IPS-NIHi7 (cell line): ENCODE measurements at regions not wholly inside any gene's neighbourhood (a gene's known extent, or its start where the extent isn't known, plus 50 kb on each side); places are given as distances from the start of the nearest gene placed in this dataset.
A peak's percentile ranks its signal among the peaks of the same experiment; 100 is the strongest.

Experiments used
- DNase-seq: peaks from one replicate; pipeline ENCODE4 v3.0.0; 2012; ENCODE audit warnings: mixed read lengths; ENCODE audit errors: extremely low spot score

DNA sequence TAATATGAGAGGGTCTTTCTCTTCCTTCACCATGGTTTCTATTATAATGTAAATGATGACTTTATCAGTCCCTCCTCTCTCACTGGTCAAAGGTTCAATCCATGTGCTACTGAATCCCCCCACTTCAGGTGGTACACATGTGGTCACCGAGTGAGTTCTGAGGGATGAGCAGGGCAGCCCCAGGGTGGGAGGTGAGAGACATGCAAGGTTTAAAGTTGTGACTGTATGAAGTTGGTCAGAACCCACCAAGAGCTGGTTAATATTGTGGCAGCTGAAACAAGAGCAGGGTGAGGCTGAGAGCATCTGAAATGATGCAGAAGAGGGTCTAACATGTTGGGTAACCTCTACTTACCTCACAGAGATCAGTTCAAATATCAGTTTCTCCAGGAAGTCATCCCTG, 444.7 kb upstream of the FBXO33 start:
- no peak for DNase-seq

DNA sequence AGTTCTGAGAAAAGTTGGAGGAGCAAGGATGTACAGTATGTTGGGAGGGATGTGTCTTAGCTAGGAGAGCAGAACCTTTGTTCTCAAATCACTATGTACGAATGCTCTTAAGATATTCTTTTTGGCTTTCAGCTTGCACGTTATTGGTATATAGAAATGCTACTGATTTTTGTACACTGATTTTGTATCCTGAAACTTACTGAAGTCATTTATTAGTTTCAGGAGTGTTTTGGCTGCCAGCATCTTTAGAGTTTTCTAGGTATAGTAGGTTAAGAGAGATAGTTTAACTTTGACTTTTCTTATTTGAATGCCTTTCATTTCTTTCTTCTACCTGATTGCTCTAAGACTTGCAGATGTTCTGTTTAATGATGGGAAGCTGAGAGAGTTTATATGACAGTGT, 442.8 kb upstream of the FBXO33 start:
- DNase-seq, result no peak

DNA sequence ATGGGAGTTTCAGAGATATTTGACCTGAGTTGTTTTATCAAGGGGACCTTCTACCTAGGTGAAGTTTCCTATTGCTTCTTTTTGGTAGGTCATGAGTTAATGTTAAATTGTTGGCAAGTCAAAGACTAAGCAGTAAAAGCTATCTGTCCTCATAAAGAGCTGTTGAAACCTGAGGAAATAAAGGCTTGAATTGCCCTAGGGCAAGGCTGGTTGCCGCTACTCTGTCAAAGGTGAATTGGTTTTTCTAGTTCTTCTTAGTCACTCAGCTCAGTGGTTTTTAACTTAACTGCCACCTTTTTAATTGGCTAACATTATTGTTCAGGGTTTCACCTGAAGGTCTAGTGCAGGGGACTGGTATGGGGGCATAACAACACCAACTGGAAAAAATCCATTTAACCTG, 441.6 kb upstream of the FBXO33 start:
- DNase-seq, result no peak

DNA sequence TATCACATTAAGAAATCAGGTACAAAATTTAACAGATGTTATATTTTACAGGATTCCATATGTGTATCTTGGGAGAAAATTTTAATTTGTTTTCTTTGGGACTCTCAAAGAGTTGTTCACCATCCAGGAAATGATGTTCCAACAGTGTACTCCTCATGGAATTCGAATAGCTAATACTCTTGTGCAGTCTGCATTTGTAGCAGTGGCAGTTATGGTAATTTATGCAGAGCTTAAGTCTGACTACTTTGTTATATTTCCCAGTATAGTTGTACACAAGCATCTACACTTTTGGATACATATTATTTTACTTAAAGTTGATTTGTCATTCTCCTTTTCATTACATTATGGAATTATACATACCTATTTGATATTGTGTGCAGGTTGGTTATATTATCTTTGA, 436.7 kb upstream of the FBXO33 start:
- DNase-seq, result no peak

DNA sequence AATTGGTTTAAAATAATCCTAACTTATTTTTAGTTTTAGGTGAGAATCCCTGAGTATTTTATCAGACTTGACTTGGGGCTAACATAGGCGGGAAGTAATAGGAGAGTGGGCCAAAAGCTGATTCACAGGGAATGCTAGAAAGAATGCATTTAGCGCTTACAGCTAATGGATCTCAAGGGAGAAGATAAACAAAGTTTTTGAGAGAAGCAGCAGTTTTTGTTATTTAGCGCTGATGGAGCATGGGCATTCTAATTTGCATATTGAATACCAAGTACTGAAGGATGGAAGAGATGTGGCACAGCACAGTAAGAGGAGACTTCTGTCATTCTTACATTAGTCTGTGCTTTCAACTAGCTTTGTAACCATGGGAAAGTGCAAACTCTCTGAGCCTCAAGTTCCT, 436.0 kb upstream of the FBXO33 start:
- peak; percentile 13 for DNase-seq

DNA sequence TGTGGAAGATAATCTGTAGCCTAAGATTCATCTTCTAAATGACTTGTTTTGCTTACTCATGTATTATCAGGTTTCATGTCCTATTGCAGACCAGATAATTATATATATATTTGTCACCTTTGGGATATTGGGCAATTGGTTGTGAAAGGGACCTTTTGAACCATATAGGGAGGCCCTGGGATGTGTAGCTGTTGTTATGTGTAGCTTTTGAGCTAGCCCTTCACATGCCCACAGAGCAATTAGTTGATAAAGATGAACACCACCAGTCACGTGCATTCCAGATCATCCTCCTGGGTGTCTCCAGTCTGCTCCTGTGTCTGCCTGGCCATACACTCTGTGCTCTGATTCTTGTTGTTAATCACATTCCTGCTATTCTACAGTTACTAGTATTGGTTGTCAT, 431.2 kb upstream of the FBXO33 start:
- DNase-seq, result no peak

DNA sequence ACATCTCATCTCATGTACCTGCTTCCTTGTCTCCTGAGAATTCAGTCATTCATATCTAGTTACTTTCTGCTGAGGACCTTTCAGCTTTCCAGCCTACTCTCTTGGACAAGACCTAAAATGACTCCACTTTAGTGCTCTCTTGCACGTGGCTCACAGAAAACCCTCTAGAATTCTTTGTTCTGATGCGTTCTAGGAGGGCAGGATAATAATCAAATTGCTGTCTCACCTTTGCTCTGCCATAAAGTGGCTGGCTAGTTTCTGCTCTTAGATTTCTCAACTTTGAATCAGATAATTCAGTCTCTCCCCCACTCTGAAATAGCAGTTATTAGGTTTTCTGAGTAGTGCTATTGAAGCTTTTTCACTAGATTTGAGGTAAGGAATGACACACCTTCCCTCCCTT, 429.5 kb upstream of the FBXO33 start:
- DNase-seq, result no peak

DNA sequence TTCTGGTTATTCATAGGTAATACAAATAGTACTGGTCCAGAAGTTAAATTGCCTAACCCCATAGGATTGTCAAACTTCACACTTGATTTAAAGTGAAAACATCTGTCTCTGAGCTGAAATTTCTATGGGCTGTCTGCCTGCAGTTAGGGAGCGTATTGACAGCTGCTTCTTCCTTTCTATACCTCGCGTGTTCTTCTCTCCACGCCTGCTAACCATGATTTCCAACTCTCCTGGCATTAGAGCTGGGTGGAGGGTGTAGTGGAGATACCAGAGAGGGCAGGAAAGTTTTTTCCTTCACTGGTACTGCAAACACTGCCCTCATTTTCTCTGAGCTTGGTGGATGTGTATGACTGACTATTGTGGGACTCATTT, 429.0 kb upstream of the FBXO33 start:
- DNase-seq, result no peak

DNA sequence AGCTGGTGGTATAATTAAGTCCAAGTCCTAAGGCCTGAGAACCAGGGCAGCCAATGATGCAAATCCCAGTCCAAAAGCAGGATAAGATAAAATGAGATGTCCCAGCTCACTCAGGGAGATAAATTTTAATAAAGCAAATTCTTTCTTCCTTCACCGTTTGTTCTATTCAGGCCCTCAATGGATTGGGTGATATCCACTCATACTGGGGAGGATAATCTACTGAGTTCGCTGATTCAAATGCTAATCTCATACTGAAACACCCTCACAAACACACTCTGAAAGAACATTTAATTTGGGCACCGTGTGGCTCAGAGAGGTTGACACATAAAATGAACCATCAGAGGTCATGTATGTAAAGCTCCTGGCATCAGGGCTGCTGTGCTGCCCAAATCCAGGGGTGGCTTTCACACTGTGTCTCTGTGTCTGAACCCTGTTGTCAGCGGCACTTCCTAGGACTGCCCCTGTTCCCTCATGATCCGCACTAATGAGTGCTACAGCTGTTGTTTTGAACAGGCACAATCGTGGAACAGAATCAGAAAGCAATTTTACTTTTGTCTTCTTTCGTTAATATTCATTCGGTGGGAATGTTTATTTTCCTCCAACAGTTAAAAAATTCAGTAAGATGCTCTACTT, 428.5 kb upstream of the FBXO33 start:
- no peak for DNase-seq

DNA sequence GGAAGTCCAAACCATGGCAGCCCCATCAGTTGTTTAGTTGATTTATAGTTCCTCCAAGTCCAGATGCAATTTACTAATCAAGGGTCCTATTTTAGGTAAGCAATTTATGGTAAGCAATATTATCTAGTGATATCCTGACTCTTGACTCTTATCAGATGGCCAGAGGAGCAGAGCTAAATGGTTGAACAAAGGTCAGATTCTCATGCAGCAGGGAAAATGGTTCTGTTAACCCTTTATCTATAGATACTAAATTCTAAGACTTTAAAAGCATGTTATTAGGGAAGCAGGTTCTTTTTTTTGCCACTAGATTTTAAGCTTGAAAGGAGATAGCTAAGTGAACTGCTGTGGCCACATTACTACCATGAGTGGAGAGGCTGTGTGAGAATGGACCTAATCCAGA, 427.1 kb upstream of the FBXO33 start:
- no peak for DNase-seq

DNA sequence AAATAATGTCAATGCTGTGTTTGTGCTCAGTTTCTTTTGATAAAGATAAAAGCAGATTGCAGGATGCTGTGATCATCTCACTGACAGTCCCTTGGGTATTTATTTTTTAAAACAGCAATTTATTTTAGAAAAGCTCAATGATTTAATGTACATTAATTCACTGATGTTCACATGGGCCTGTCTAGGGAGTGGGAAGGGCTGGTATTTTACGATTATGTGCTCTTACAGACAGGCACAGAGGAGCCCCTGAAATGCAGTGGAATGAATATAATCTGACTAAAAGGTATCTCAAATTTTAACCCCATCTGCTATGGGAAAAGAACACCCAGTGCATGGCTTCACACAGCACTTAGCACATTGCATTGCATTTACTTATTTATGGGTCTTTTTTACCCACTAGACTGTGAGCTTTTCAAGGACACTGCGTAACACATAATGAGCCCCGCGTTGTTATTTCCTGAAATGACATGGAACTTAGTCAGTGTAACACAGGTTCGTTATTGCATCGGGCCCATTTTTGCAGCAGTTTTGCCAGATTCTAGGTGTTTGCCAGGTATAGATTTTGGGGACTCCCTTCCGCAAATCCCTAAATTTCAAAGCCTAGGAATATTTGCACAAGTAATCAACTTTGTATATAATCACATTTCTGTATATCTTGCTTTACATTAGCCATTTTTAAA, 425.3 kb upstream of the FBXO33 start:
- no peak for DNase-seq

DNA sequence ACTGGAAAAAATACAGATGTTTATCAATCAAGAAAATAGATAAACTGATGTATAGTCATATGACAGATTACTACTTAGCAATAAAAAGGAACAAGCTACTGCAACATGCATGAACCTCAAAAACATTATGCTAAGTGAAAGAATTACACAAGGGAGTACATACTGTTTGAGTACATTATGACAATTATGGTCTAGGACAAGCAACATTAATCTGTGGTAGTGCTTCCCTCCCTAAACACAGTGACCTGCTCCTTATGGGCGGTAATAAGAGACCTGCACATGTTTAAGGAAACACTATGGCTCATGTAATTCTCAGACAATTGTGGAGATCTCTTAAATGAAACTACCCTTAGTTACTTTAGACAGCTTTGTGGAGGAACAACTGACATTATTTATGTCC, 421.2 kb upstream of the FBXO33 start:
- DNase-seq, result no peak

DNA sequence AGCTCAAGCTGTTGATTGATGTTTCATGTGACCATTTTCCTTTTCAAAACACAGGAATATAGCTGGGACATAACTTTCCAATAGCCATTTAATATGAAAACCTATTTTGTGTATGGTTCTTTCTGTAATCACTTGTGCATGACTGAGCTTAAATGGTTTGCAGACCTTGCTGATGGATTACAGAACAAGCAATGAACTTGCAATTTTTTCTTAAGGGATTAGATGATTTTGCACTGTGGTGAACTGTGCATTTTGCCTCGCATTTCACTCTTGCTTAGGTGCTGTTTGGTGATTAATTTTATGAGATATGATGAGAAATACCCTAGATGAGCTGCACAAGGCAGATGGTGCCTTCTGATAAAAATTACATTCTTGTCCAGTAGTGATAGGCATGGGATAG, 419.0 kb upstream of the FBXO33 start:
- no peak for DNase-seq

DNA sequence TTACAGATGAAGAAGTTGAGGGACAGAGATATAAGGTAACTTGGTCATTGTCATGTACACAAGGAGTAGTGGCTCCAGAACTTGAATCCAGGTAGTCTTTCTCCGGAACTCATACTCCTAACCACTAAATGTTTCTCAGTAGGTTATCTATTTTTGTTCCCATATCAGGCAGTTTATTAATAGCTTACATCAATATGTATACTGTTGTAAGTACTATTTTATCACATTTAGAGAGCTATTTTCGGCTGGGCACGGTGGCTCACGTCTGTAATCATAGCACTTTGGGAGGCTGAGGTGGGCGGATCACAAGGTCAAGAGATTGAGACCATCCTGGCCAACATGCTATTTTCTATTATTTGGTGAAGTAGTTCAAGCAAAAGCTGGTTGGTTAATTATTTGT, 415.6 kb upstream of the FBXO33 start:
- DNase-seq, result no peak

DNA sequence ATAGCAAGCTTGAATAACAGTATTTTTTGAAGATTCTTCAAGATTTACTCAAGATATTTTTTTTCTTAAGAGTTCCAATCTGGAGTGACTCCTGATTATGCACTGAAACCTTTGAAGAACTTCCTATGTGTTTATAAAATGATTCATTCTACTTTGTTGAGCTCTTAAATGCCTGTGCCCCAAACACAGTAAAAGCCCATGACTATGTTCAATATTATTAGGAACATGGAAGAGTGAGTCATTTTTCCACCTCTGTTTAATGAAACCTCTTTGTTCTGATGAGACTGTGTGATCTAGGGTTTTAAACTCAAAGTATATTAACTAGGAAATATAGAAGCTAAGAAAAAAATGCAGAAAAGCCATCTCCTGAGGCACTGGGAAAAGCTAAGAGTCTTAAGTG, 415.0 kb upstream of the FBXO33 start:
- no peak for DNase-seq

DNA sequence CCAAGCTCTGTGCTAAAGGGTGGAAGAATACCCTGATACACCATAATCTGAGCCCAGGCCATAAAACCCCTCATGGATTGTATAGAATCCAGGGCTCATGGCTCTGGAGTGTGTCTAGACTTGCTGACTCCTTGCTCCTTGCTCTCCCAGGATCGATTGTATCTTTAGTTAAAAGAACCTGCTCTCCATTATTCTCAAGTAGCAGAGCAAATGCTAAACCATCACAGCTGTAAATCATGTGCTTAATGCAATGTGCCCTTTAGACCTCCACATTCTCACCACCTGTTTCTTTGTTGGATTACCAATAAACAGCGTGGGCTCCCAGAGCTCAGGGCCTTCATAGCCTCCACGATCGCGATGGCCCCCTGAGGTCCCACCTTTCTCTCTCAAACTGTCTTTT, 411.6 kb upstream of the FBXO33 start:
- DNase-seq, result no peak

DNA sequence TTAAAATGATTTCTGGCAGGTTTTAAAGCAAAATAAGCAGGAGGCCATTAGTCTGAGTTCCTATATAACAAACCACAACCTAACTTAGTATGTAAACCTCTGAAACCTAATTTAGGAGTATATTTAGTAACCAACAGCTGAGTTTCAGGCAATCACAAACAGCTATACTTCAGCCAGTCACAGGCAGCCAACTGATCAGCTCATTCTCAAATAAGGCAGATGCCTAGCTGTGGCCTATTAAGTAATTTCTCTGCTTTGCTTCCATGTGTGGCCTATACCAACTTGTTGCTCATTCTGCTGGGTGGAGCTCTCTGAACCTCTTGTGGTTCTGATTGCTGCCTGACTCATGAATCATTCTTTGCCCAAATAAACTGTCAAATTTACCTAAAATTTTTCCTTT, 408.9 kb upstream of the FBXO33 start:
- no peak for DNase-seq

DNA sequence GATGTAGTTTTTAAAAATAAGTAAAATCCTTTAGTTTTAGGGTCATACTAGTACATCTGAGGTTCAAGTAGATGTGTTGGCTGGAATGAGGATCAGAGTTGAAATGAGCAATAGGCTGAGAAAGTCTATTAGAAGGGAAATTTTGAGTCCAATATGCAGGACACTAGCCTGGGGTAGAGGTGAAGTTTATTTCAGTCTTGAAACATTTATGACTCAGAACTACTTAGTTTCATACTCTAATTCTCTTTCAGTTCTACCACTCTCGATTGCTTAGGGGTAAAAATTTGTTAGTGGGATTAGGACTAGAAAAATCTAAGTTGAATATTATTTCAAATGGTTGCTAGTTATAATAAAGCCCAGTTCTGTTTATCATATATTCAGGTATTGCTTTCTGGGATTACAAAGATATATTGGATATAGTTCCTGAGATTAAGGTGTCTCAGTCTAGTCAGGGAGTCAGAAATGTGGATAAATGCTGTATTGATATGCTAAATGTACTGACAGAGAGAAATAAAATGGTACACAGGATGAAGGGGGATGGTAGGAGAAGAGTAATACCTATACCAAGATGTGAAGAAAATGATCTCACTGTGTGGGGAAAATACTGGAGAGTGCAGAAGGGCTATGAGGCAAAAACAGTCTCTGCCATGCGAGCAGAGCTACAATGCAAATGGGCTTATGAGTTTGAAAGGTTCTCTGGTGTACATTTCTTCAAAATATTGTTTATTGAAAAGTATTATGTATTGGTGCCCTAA, 395.8 kb upstream of the FBXO33 start:
- no peak for DNase-seq

DNA sequence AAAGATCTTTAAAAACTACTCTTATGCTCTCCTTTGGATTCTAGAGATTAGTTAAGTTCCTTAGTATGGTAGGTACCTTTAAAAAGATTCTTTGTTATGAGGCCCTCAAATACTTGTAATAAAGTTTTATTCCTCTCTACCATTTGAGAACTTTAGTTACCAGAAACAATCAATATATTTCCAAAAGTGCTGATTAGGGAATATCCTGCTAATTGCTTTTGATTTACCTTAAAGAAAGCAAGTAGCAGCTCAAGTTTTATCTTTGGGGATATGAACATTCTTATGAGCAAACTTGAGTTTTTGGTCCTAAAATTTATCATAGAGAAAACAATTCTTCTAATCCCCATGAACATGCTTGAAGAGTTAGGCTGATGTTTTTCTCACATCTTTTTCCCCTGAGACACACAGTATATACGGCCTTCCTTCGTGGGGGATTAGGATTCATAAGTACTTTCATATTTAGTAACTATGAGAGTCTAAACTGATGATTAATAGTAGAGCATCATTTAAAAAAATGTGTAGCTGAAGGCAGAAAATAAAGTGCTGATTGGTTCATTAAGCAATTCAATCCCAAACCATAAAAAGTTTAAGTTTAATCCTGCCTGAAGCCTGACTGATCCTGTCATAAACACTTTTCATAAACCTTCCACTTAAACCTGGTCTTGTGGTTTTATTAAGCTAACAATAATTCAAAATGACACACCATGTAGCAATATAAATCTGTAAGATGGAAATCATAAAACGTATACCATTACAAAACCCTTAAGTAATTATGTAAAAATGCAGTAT, 380.5 kb upstream of the FBXO33 start:
- no peak for DNase-seq

DNA sequence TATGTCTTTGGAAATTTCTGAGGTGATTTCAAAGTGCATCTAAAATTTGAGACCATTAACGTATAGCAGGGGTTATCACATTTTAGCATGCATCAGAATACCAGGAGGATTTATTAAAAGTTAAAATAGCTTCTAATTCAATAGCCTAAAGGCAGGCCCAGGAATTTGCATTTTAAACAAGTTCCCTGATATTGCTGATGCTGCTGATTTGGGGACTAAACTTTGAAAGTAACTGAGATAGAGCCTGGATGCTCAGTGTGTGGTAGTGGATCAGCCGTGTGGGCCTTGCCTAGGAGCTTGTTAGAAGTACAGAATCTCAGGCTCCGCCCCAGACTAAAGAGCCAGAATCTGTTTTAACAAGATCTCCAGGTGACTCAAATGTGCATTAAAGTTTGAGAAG, 375.0 kb upstream of the FBXO33 start:
- DNase-seq, result no peak

DNA sequence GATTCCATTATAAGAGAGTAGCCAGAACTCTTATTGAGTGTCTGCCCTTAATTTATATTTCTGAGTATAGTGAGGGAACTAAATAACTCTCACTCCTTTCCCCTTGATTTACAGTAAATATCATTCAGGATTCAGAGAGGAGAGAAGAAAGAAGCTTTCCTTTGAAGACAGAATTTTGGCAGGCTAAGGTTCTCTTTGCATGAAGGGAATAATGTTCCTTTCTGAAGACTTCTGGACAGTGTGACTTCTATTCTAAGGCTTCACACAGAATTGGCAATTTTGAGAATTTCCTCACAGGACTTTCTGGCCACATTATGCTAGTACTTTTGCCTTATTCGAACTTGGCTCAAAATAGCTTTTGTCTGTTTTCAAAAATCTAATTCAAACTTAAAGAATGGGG, 352.2 kb upstream of the FBXO33 start:
- no peak for DNase-seq

DNA sequence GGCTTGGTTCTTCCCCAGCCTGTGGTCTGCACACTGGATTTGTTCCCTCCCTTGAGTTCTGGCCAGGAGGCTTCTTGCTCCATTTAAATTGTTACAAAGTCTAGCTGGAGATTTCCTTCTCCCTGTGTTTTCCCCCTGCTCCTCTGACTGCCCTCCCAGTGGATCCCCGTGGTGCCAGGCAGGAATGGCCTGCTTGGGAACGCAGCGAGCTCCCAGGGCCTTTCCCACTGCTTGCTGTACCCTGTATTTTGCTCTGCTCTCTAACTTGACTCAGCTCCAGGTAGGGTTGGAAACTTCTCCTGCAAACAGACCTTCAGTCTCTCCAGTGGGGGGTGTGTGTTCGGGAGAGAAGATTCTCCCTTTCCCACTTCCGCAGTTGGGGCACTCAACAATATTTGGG, 349.2 kb upstream of the FBXO33 start:
- DNase-seq, result no peak
